Fibroblast of gingiva (primary cell): ENCODE measurements at regions not wholly inside any gene's neighbourhood (a gene's known extent, or its start where the extent isn't known, plus 50 kb on each side); places are given as distances from the start of the nearest gene placed in this dataset.
A peak's percentile ranks its signal among the peaks of the same experiment; 100 is the strongest.

Experiments
- DNase-seq: peaks from one replicate; pipeline ENCODE4 v3.0.0-alpha.2; 2011; ENCODE audit warnings: low read depth

DNA sequence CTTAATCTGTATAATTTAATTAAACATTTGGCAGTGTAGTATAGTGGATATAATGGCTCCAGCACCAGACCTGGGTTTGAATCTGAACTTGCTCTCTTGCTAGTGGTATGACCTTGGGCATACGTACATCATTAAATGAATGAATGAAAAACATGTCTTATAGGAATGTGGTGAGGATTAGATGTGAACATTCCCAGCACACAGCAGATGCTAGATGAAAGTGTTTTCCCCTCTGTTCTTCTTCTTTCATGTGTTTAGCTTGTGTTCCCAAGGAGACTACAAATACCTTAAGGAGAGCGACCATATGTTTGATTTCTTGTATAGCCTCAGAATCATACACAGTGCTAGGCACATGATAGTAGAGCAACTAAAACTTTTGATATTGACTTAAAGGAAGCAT, 56.5 kb downstream of the CT47B1 start:
- no peak for DNase-seq

DNA sequence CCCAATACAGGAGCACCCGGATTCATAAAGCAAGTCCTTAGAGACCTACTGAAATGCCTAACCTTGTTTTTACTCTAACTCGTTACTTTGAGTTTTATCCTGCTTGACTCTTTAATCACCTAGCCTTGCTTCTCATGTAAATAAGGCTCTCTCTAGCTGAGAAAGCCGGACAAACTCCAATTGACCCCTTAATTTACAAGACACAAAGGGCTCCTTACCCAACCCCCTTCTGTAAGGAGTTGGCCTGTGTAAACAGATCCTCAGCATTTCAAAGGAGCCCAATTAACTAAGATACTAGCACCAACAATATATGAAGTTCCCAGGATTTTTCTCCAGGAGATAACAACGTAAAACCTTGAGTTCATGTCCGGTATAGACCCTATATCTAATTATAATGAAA, 61.7 kb downstream of the CT47B1 start:
- no peak for DNase-seq

DNA sequence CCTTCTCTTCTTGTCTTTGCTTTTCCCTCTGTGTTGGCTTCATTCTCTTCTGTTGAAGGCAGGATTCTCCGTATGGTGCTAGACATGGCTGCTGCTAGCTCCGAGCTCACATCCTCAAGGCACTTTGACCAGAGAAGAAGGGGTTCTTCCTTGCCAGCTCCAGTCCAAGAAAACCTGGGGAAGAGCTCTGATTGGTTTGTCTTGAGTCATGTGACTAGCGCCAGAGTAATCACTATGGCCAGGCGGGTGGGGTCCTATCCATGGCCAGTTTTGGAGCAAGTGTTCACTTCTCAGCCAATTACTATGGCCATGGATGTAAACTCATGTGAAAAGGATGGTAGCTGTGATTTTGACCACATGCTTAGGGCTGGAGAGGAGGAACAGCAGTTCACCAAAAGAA, 74.2 kb downstream of the CT47B1 start:
- DNase-seq: no peak

DNA sequence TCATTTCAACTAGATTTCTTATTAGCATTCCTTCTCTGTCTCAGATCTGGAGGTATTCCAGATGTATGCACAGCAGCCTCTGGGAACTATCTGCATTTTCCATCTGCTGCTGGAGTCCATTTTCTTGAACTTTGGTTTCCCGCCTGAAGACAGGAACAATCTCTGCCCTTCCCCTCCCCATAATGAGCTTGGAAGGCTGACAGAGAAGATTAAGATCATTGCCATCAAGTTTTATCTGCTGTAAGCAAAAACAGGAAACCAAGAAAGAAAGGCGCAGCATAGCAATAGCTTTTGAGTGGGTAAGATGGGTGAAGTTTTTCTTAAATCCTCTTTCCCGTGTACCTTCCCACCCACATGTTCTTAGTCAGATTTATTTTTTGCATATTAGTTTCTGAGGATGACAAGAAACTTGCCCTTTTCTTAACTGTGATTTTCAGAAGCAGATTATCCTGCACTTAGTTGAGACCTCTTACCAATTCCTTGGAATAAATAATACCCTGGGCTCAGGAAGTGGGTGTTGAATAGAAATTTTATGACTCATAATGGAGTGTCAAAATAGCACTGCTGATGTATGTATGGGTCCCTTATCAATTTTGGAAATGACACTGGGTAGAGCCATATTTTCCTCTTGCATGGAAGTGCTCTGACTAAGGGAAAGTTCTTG, 78.3 kb downstream of the CT47B1 start:
- DNase-seq: no peak

DNA sequence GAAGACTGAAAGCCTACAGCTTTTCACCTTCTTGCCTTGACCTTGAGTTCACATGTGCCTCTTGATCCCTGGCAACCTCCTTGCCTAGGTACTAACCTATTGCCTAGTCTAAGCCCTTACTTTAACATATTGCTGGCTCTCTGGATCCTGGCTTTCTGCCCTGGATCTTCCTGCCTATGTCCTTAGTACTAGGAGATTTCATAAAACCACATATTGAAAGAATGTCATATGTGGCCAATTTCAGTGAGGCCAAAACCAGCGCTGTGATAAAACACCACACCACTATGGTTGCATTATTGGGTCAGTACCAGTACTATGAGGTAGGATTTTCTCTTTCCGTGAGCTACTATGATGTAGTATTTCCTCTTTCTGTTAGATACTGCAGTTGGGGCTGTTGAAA, 80.4 kb downstream of the CT47B1 start:
- peak; percentile 58 for DNase-seq

DNA sequence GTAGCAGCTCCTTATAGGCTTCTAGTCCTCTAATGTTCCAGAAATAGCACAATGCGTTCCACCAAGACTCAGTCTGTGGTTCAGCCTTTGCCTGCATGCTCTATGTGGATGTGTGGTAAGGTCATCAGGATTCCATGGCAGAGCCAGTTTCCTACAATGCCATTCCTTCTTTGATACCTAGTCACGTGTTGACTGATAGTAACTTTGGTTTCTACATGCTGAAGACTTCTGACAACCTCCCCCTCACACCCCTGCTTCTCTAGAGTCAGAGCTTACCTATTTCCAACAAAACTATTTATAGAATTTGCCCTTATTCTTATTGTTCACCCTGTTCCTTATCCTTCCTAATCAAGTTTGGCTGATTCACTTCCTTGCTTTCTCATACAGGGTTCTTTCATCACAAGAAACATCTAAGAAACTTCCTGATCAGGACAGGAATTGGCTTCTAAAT, 81.1 kb downstream of the CT47B1 start:
- no peak for DNase-seq

DNA sequence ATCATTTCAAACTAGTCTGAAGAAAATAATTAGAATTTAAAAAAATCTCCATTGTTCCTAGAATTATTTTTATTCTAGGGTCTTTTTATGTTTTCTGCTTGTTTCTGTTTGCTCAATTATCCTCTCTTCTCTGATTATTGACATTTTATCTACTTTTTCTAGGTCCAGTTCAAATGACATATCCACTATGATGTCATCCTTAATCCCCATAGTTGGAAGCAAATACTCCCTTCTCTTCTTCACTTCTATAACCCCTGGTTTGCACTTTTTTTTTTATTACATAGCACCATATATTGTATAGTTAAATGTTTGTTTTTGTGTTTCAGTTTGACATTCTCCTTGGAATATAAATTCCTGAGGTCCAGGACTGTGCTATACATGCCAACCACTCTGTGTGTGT, 82.6 kb downstream of the CT47B1 start:
- no peak for DNase-seq

DNA sequence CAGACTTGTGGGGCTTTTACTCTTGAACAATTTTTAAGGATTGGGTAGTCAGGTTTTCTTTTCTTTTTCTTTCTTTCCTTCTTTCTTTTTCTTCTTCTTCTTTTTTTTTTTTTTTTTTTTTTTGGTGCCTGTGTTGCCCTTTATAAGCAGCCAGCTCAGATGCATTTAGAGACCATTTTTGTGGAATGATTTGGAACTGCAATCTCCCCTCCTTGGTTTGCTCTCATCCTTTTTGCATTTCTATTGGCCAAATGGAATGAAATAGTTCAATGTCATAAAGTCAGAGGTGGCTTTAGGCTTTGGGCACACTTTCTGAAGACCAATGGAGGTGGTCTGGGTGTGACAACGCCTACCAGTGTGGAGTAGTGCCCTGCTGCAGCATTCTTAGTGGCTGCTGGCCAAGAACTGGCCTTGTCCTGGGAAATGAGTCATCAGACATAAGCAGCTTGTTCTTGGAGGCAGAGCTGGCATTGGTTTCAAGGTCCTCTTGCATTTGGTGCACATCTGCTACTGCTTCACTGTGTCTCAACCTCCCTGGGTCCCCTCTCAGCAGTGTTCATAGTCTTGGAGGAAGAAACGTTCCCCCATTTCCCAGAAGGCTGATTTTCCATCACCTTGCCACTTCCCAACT, 84.5 kb downstream of the CT47B1 start:
- peak; percentile 87 for DNase-seq

DNA sequence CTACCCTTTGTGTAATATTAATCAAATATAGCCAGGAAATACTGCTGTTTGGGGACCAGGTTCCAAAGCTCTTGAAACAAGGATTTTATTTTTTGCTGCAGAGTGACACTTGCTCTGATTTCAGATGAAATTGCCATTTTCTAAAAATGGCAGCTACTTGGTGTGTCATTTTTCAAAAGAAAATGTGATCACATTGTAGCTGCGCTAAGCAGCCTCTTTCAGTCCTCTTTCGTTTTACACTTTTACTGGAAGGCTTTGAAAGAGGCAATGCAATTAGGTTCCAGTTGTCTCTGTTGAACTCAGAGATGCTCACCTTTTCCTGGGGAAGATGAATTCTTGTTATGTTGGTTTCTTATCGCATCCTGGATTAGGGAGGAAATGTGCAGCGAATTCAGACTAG, 85.1 kb downstream of the CT47B1 start:
- no peak for DNase-seq

DNA sequence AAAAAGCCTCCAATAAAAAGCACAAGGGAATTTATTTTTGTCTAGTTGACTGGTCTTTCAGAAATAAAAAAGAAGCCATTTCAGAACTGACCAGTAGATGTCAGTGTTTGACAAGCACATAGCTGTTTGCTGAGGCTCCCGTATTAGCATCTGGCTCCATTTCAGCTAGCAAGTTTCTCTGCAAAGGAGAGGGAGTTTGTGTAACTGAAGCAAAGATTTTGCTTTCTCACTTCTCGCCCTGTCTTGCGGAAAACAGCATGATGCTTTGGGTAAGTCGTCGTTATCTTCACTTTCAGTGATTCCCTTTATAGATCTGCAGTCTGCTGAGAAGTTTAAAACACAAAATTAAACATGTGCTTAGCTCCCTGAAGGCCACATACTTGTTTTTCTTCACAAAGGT, 85.5 kb downstream of the CT47B1 start:
- DNase-seq: peak; percentile 71

DNA sequence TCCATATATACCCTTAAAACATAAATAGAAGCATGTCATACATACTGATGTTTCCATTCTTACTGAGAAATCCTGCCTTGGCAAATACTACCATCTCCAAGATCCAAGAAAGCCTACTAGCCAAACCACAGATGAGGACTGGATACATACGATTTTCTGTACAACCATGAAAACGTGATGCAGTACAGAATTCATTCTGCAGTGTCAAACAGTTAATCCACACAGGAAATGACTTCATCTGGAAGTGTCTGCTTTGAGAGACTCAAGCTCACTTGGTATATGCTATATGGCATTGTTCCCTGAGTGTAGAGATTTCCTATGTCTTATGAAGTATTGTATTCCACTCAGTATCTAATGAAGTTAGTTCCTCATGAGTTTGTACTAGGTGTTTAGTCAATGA, 94.3 kb downstream of the CT47B1 start:
- peak; percentile 26 for DNase-seq

DNA sequence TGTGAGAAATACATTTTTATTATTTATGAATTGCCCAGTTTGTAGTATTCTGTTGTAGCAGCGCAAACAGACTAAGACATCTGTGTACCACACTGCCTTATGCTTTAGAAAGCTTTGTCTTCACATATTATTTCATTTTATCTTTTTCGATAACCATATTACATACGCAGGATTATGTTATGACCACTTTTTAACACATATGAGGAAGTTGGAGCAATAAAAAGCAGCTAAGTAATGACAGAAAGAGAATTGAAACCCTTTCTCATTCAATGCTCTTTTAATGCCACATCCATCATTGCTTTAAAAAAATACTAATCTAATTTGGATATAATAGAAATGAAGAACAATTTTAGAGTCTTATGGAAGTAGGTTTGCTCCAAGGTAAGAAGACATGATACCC, 99.7 kb downstream of the CT47B1 start:
- DNase-seq: no peak

DNA sequence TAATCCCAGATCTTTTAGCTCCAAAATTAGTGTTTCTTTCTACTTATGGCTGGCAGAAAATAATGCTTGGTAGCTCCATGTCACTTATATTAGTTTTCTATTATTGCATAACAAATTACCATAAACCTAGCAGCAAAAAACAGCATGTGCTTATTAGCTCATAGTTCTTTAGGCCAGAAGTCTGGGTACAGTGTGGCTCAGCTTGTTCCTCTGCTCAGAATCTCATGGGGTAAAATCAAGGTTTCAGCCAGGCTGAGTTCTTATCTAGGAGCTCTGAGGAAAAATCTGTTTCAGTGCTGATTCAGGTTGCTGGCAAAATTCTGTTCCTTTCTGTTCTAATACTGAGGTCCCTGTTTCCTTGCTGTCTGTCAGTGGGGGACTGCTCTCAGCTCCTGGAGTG, 101.1 kb downstream of the CT47B1 start:
- peak; percentile 44 for DNase-seq

DNA sequence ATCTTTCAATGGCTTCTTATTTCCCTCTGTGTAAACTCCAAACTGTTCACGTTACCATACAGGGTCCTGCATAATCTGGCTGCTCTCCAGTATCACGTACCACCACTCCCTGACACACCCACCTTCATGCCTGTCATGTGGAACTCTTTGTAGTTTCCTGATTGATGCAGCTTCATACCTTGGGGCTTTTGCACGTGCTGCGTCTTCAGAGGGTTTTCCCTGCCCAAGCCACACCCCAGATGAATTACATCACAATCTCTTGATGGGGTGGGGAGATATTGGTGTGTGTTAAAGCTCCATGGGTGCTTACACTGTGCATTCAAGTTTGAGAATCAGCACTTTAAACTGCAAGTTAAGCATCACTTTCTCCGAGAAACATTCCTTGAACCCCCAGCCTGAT, 101.9 kb downstream of the CT47B1 start:
- no peak for DNase-seq

DNA sequence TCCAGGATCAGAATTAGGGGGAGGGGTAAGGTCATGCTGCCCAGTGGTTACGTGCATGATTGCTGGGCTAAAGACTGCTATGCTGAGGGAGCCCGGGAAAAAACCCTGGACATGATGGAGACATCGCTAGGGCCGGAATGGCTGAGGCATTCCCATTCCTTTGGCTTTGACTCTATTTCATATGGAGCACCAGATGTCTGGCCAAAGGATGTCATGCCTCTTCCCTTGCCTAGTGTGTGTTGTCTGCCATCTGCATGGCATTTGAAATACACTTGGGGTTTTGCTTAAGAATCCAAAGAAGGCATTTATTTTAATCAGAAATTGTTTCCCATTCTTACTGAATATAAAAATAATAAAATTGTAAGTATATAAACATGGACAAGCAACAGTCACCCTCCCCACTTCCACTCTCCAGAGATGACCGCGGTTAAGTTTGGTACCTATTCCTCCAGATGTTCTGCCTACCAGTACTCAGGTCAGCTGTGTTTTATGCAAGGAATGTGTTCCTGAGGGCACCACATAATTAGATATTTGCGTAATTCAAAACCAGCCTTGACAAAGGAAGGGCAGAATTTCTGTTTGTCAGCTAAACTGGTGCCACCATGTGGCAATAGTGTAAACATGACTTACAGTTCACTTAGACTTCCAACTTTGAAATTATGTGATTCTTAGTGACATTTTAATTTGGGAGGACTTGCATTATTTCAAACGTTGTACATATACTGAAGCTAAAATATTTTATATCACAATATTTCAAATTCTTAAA, 105.9 kb downstream of the CT47B1 start:
- peak; percentile 87 for DNase-seq

DNA sequence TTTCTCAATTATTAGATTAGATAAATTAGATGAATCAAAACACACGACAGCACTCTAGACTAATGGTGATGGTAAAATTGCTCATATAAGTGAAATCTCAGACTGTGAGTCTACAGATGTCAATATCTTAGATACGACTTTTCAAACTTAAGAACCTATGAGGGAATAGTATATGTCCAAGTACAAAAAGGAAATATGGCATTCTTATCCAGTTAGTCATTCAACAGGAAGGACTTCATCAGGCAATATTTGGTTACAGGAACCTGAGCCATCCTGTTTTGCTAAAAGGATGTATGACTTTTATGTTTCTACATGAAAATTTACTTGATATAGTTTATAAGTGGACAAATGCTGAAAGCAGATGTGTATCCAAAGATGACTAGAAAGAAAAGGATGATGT, 107.0 kb downstream of the CT47B1 start:
- peak; percentile 58 for DNase-seq

DNA sequence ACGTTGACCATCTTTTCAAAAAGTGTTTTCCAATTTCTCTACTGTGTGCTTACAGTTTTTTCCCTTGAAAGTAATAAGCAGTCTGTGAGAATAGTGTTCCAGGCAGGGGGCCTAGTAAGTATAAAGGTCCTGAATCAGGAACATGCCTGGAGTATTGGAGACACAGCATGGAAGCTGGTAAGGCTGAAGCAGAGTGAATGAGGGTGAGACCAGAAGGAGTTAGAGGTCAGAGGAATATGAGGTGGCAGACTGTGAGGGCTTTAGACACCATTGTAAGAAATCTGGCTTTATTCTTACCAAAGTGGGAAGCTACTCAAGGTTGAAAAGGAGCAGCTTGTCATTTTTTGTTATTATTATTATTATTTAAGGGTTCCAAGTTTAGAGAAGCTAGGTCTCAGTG, 107.4 kb downstream of the CT47B1 start:
- DNase-seq: peak; percentile 1

DNA sequence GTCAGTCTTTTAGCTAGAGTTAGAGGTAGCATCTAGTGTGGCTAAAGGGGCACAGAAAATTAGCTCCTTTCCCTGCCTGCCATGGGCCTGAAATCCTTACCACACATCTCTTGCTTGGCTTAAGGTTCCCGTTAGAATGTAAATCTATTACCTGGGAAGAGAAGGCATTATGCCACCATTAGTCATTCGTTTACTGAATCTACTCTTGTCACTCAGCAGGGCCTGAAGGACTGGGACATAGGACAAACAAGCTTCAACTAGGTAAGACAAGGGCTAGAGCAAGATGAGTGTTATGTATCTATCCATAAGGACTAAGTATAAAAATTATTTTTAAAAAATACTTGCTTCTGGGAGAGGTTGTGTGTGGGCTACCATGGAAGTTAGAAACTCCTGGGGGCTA, 112.4 kb downstream of the CT47B1 start:
- DNase-seq: no peak

DNA sequence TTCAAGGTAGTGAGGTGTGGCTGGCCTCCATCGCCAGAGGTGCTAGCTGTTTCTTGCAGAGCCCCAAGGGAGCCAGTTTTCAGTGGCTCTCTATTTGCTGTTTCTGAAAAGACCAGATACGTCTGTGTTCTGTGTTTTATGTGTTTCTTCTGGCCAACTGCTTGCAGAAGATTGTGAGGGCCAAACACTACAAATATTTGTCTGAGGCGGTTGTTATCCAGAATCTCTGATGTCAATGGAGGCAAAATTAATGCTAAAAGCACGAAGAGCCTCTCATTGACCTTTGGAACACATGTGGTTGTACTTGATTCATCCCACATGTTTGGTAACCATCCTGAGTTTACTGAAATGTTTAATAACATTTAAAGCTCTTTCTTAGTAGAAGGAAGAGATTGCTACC, 113.9 kb downstream of the CT47B1 start:
- peak; percentile 93 for DNase-seq

DNA sequence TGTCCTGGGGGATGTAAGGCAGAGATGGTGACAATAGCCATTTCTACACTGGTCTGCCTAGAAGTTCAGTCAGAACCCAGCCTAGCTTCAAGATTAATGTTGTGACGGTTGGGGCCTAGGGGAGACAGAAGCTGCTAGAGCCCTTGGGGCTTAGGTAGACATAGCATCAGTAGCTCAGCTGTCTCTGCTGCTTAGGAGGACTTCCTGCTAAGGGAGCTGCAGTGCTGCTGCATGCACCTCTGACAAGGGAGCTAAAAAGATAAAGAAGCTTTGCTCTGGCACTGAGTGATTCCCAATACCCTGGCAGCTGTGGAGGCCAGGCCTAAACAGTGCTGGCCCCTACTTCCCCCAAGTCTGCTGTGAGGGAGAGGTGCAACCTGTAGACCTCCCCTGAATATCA, 116.0 kb downstream of the CT47B1 start:
- no peak for DNase-seq

DNA sequence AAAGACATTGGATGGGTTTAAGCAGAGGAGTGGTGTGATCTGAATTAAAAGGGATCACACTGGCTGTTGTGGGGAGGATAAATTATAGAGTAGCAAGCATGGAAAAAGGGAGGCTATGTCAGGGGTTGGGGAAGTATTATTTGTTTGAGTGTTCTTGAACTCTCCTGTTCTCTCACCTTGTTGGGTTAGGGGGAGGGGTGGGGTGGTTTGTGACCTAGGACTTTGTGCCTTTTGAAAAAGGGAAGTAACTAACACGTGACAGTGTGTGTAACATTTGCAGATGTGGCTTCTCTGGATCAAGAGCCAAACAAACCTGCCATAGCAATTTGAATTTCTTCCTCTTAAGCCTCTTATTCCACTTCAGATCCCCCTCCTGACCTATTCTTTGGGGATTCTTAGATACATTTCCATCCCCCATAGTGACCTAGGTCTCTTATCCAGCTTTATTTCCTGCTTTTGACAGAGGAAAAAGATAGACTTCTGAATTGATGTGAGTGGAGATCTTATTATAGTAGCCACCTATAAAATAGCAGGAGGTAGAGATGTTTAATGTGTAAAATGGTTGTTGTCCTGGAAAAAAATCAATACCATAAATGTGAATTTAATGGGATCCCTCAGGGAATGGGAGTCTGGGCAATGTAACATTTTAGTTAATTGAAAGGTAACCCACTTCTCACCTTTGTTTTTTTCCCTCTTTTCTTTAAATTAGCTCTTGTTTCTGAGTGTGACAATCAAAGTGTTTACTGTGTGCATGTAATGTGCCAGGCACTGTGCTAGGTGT, 120.4 kb downstream of the CT47B1 start:
- no peak for DNase-seq

DNA sequence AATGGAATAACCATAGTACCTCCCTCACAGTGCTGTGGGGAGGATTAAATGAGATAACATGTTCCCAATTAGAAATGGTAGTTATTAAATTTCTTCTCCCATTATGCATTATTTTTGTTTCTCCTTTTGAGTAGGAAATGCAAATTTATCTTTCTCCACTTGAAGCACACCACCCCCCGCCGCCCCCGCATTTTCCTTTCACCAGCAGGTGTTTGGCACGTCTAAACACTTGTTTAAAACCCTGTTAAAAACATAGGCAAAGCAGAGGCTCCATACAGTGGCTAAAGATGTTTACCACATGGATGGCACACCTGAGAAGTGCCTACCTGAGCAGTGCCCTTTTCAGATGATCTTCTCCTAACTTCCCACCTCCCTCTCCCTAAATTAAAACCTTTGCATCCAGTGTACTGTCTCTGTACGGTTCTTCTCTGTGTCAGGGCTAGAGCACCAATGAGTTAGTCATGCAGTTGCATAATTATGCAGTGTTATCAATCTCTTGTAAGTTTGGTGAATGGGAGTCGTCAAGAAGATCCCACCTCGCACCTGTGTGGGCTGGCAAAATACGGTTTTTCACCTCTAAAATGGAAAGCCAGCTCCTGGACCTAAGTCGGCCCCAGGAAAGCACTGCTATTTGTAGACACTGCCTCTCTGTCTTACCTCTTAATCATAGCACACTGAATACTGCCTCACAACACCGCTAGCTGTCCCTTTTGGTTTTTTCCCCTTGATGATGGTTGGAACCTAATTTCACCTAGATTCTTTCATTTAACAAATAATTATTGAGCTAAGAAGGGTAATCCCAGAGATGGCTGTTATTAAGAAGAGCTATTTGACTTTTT, 122.0 kb downstream of the CT47B1 start:
- no peak for DNase-seq
